ENCODE measurements at regions not wholly inside any gene's neighbourhood (a gene's known extent, or its start where the extent isn't known, plus 50 kb on each side); places are given as distances from the start of the nearest gene placed in this dataset.

GRCh38 chr6:23650676-23651075, 475.3 kb upstream of the NRSN1 start:
- H3F3A ChIP-seq (ENCODE audit: control insufficient read depth, insufficient read depth), result no peaks in the 10 kb centered on the region
- no peaks in the 10 kb centered on the region for H3K4me1 ChIP-seq (ENCODE audit: control insufficient read depth, low read length)
- no peak overlapping the region for H3K4me3 ChIP-seq (ENCODE audit: low read length)
- H3K79me2 ChIP-seq (ENCODE audit: control insufficient read depth, low read length), result no peaks in the 10 kb centered on the region
- no peaks in the 10 kb centered on the region for H3K9me3 ChIP-seq (ENCODE audit: control insufficient read depth, insufficient read depth, low read length)
- H3K36me3 ChIP-seq (ENCODE audit: control insufficient read depth, low read length), result no peaks in the 10 kb centered on the region
- TF ChIP-seq EZH2phosphoT487 (IDR thresholded peaks at IDR 0.05; ENCODE audit: borderline replicate concordance, low read length) (no peak), CTCF (IDR thresholded peaks at IDR 0.05; ENCODE audit: low read depth, low read length, poor library complexity, severe bottlenecking) (no peak)
- no peaks in the 10 kb centered on the region for H3K9me2 ChIP-seq (replicated peaks; ENCODE audit: control insufficient read depth, low read length)
- H3K4me2 ChIP-seq (ENCODE audit: low read length), result no peak overlapping the region
- no peaks in the 10 kb centered on the region for H4K20me1 ChIP-seq (ENCODE audit: control insufficient read depth, insufficient read depth, low read depth, low read length)
- H3K27ac ChIP-seq (ENCODE audit: low read depth, low read length), result no peak overlapping the region
- no peaks in the 10 kb centered on the region for H3K27me3 ChIP-seq (ENCODE audit: control insufficient read depth, low read length)

- H3K4me2 ChIP-seq (ENCODE audit: low read length), result no peak overlapping the region
- no peak overlapping the region for H3K4me3 ChIP-seq (ENCODE audit: low read length)
- no peaks in the 10 kb centered on the region for H3K9me2 ChIP-seq (replicated peaks; ENCODE audit: control insufficient read depth, low read length)
- TF ChIP-seq CTCF (IDR thresholded peaks at IDR 0.05; ENCODE audit: low read depth, low read length, poor library complexity, severe bottlenecking) (no peak), EZH2phosphoT487 (IDR thresholded peaks at IDR 0.05; ENCODE audit: borderline replicate concordance, low read length) (no peak)
- H4K20me1 ChIP-seq (ENCODE audit: control insufficient read depth, insufficient read depth, low read depth, low read length), result no peaks in the 10 kb centered on the region
- no peaks in the 10 kb centered on the region for H3F3A ChIP-seq (ENCODE audit: control insufficient read depth, insufficient read depth)
- no peak overlapping the region for H3K27ac ChIP-seq (ENCODE audit: low read depth, low read length)
- no peaks in the 10 kb centered on the region for H3K27me3 ChIP-seq (ENCODE audit: control insufficient read depth, low read length)
- no peaks in the 10 kb centered on the region for H3K4me1 ChIP-seq (ENCODE audit: control insufficient read depth, low read length)
- no peaks in the 10 kb centered on the region for H3K9me3 ChIP-seq (ENCODE audit: control insufficient read depth, insufficient read depth, low read length)
- H3K36me3 ChIP-seq (ENCODE audit: control insufficient read depth, low read length), result no peaks in the 10 kb centered on the region
- no peaks in the 10 kb centered on the region for H3K79me2 ChIP-seq (ENCODE audit: control insufficient read depth, low read length)
Observed at GRCh38 chr6:23654745-23655144, 471.3 kb upstream of the NRSN1 start.

DNA sequence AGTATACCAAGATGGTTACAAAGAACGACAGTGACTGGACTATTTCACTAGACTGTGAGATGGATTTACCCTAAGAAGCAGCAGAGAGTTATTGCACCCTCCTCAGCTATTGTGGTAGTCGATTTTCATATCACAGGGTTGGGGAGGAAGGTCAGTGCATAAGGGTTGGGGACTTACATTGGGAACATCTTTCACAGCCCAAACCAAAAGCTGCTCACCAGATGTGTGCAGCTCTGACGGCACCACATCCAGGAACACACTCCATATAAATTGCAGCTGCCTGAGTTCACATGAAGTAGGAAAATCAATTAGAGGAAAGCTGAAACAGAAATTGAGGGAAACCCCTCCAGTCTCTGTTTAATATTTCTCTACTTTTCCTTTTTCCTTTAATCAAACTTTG, 470.5 kb upstream of the NRSN1 start:
- Histone ChIP-seq H4K20me1 (ENCODE audit: control insufficient read depth, insufficient read depth, low read depth, low read length) (no peaks in the 10 kb centered on the region), H3K79me2 (ENCODE audit: control insufficient read depth, low read length) (no peaks in the 10 kb centered on the region), H3K4me3 (ENCODE audit: low read length) (no peak overlapping the region), H3F3A (ENCODE audit: control insufficient read depth, insufficient read depth) (no peaks in the 10 kb centered on the region), H3K9me2 (replicated peaks; ENCODE audit: control insufficient read depth, low read length) (no peaks in the 10 kb centered on the region), H3K4me1 (ENCODE audit: control insufficient read depth, low read length) (no peaks in the 10 kb centered on the region), H3K27me3 (ENCODE audit: control insufficient read depth, low read length) (no peaks in the 10 kb centered on the region), H3K9me3 (ENCODE audit: control insufficient read depth, insufficient read depth, low read length) (no peaks in the 10 kb centered on the region), H3K4me2 (ENCODE audit: low read length) (no peak overlapping the region), H3K36me3 (ENCODE audit: control insufficient read depth, low read length) (no peaks in the 10 kb centered on the region), H3K27ac (ENCODE audit: low read depth, low read length) (no peak overlapping the region)
- TF ChIP-seq EZH2phosphoT487 (IDR thresholded peaks at IDR 0.05; ENCODE audit: borderline replicate concordance, low read length), result no peak
- no peak for TF ChIP-seq CTCF (IDR thresholded peaks at IDR 0.05; ENCODE audit: low read depth, low read length, poor library complexity, severe bottlenecking)

All from DOHH2 (cell line).